Kidney (tissue), 13 donors: ENCODE measurements at regions not wholly inside any gene's neighbourhood (a gene's known extent, or its start where the extent isn't known, plus 50 kb on each side); places are given as distances from the start of the nearest gene placed in this dataset.

Experiments used
- DNase-seq, 5 donors: peaks; one replicate each; pipeline ENCODE4 v3.0.0-alpha.2; 2013 to 2020
- FAIRE-seq: peaks from 2 replicates; lab custom pipeline; 2012; peaks lifted over from hg19 to GRCh38; lab: Jason Lieb, UNC
- H3K27ac ChIP-seq, 2 donors: one replicate each; pipeline ENCODE4 v1.7.0; 2013; ENCODE audit warnings: low read depth in 2 of 2, low read length in 2 of 2, inconsistent platforms in 1 of 2
- H3K27me3 ChIP-seq: one replicate; pipeline ENCODE4 v1.7.1; 2013; ENCODE audit warnings: low read length, inconsistent platforms; ENCODE audit not compliant: control insufficient read depth, insufficient read depth
- H3K36me3 ChIP-seq, 3 donors: one replicate each; pipeline versions ENCODE4 v1.7.0 to v1.7.1; 2013; ENCODE audit warnings: low read length in 3 of 3, control low read depth in 1 of 3, inconsistent platforms in 1 of 3; ENCODE audit not compliant: insufficient read depth in 3 of 3, control insufficient read depth in 2 of 3
- H3K4me1 ChIP-seq, 3 donors: one replicate each; pipeline versions ENCODE4 v1.7.0 to v1.7.1; 2013; ENCODE audit warnings: low read length in 3 of 3, inconsistent platforms in 1 of 3, low read depth in 1 of 3; ENCODE audit not compliant: control insufficient read depth in 2 of 3, insufficient read depth in 2 of 3
- H3K4me3 ChIP-seq, 3 donors: one replicate each; pipeline versions ENCODE4 v1.7.0 to v1.8.1; 2013; ENCODE audit warnings: low read length in 3 of 3, control low read depth in 1 of 3, inconsistent platforms in 1 of 3
- H3K9ac ChIP-seq, 3 donors: one replicate each; pipeline versions ENCODE4 v1.7.0 to v1.7.1; 2013; ENCODE audit warnings: low read length in 3 of 3, control low read depth in 1 of 3, inconsistent platforms in 1 of 3
- H3K9me3 ChIP-seq, 3 donors: one replicate each; pipeline versions ENCODE4 v1.7.0 to v1.7.1; 2013; ENCODE audit warnings: low read length in 3 of 3, control low read depth in 1 of 3, inconsistent platforms in 1 of 3; ENCODE audit not compliant: control insufficient read depth in 2 of 3, insufficient read depth in 1 of 3
- intact Hi-C: fragments of 100-400 bp; cut with DNase I; formaldehyde crosslinking; loops from one replicate; pipeline ENCODE4 v1.11.1; 2022
- TF ChIP-seq, protein P1 (sequence below): IDR thresholded peaks from 3 replicates; pipeline ENCODE4 v1.5.1; 2012; ENCODE audit warnings: mild to moderate bottlenecking, moderate library complexity, borderline replicate concordance; ENCODE audit not compliant: insufficient read depth; ENCODE audit errors: extremely low read depth
- donor health status: control.
- donor health status: control.
- donor health status: control.
- donor health status: control.
- donor health status: control.
- donor health status: DM: yes; HTN: yes; CAD: no.
- donor health status: Normal renal cell carcinoma (clear cell type).

DNA sequence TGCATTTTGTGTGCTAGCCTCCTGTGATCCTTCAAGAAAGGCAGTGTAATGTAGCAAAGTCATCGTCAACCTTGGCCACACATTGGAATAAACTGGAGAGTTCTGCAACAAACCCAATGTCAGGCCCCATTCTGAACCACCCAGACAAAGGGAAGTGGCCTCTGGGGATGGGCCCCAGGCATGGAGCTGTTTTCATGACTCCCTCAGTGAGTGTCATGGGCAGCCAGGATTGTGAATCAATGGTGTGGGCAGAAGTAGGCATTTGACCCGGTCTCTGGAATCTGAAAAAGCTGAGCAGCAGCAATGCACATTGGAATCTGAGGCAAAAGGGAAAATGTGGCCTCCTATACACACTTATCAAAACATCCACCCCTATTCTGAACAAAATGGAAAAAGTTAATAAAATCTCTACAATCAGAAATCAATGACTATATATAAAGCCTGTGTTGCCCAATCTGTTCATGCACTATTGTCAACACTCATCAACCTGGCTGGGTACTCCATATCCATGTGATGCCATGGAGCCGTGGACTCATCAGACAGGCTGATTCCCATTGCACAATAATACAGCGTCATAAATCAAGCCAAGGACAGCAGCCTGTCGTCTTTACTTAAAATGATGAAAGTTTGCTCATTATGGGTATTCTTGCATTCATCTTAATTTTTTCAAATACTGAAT is 134.9 kb upstream of the STMND1 start:
- peaks cover 0 to 5% (median 3%) of the 10 kb centered on the region in 3 donors for H3K4me1 ChIP-seq
- intact Hi-C loops = no loop called here
- FAIRE-seq = no peak
- H3K9me3 ChIP-seq = no peaks in the 10 kb centered on the region
- TF ChIP-seq, protein P1, sequence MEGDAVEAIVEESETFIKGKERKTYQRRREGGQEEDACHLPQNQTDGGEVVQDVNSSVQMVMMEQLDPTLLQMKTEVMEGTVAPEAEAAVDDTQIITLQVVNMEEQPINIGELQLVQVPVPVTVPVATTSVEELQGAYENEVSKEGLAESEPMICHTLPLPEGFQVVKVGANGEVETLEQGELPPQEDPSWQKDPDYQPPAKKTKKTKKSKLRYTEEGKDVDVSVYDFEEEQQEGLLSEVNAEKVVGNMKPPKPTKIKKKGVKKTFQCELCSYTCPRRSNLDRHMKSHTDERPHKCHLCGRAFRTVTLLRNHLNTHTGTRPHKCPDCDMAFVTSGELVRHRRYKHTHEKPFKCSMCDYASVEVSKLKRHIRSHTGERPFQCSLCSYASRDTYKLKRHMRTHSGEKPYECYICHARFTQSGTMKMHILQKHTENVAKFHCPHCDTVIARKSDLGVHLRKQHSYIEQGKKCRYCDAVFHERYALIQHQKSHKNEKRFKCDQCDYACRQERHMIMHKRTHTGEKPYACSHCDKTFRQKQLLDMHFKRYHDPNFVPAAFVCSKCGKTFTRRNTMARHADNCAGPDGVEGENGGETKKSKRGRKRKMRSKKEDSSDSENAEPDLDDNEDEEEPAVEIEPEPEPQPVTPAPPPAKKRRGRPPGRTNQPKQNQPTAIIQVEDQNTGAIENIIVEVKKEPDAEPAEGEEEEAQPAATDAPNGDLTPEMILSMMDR = no peak
- DNase-seq = no peak
- no peak overlapping the region for H3K27ac ChIP-seq
- no peak overlapping the region for H3K9ac ChIP-seq
- no peak overlapping the region for H3K4me3 ChIP-seq
- H3K27me3 ChIP-seq = no peaks in the 10 kb centered on the region
- no peaks in the 10 kb centered on the region for H3K36me3 ChIP-seq

DNA sequence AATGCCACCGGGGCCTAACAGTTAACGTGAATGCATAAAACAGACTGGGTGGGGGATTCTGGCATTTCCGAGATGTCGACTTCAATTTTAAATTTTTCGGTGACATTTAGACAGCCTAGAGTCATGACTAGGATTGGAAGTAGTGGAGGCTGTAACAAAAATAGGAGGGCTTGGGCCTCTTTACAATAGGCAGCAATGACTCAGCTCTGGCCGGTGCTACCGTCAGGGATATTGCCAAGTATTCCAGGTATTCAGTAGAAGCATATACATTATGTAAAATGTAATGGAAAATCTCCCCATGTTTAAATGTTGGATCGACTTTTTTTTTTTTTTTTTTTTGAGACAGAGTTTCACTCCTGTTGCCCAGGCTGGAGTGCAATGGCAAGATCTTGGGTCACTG is 136.2 kb upstream of the STMND1 start:
- no peaks in the 10 kb centered on the region for H3K27me3 ChIP-seq
- TF ChIP-seq, protein P1 = no peak
- no peaks in the 10 kb centered on the region for H3K9me3 ChIP-seq
- FAIRE-seq (no peak), DNase-seq (no peak)
- H3K27ac ChIP-seq = no peak overlapping the region
- intact Hi-C loops = no loop called here
- H3K36me3 ChIP-seq = no peaks in the 10 kb centered on the region
- H3K4me3 ChIP-seq = no peak overlapping the region
- H3K4me1 ChIP-seq = peaks cover 0 to 5% (median 3%) of the 10 kb centered on the region in 3 donors
- H3K9ac ChIP-seq = no peak overlapping the region

DNA sequence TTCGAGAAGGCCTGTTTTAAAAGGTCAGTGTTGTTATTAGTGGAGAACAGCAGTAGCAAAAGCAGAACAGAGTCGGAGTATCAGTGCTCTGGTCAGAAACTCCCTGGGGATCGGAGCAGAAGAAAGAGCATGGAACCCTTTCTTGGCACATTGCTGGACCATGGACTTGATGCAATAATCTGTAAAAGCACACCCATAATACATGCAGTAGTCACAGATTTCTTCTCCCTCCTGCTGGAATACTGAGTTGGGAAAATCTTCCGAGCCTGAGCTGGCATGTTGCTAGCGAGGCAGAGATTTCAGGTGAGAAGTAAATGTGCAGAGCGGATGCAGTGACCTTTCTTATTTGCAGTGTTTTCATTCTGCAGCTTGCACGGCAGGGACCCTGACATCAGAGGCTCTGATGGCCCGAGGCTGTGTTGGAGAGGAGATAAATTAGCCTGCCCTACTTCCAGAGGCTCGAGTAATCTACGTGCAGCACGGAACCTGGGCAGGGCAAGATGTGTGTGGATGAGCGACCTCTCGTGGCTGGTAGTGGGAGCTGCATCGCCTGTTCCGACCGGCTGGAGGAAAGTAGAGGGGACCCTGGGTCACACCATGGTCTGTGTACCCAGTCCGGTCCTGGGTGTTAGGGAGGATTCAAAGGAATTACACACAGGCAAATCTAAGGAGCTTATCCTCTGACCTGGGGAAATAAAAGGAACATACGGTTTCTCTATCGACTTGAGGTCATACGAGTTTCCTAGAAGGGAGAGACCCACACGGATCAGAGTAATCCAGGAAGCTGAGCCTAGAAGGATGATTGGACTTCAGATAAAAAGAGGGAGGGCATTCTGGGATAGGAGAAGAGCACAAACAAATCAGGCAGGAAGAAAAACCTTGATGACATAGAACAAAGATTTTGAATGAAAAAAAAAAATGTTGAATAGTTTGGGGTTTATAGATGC is 137.0 kb upstream of the STMND1 start:
- Histone ChIP-seq H3K27ac (no peak overlapping the region), H3K9ac (no peak overlapping the region), H3K4me3 (peak overlapping the region in 2 of 3 donors; percentile 30 to 42), H3K36me3 (no peaks in the 10 kb centered on the region), H3K27me3 (no peaks in the 10 kb centered on the region), H3K9me3 (no peaks in the 10 kb centered on the region), H3K4me1 (peaks cover 0 to 5% (median 3%) of the 10 kb centered on the region in 3 donors)
- FAIRE-seq (no peak), DNase-seq (peak; percentile 82 to 90 (median 89))
- TF ChIP-seq, protein P1 = peak; percentile 88
- intact Hi-C loops = no loop called here
